ENCODE measurements at regions not wholly inside any gene's neighbourhood (a gene's known extent, or its start where the extent isn't known, plus 50 kb on each side); places are given as distances from the start of the nearest gene placed in this dataset.
"Not testable (repeated sequence)": the region's sequence is repeated elsewhere in the genome, so short reads cannot be mapped to it uniquely, and the experiment has no call there.

DNA sequence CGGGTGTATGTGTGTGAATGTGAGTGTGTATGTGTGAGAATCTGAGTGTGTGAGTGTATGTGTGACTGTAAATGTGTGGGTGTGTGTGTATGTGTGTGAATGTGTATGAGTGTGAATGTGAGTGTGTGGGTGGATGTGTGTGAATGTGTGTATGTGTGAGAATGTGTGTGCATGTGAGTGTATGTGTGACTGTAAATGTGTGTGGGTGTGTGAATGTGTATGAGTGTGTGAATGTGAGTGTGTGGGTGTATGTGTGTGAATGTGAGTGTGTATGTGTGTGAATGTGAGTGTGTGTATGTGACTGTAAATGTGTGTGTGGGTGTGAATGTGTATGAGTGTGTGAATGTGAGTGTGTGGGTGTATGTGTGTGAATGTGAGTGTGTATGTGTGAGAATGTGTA, 51.6 kb upstream of the DIRAS2 start:
- not testable (repeated sequence) for H3K4me1 ChIP-seq; H3K27ac ChIP-seq; DNase-seq; H3K27me3 ChIP-seq; H3K9me3 ChIP-seq (replicated peaks); H3K36me3 ChIP-seq; H3K4me3 ChIP-seq

Data from SJCRH30 (cell line).